ENCODE measurements at regions not wholly inside any gene's neighbourhood (a gene's known extent, or its start where the extent isn't known, plus 50 kb on each side); places are given as distances from the start of the nearest gene placed in this dataset.

DNA sequence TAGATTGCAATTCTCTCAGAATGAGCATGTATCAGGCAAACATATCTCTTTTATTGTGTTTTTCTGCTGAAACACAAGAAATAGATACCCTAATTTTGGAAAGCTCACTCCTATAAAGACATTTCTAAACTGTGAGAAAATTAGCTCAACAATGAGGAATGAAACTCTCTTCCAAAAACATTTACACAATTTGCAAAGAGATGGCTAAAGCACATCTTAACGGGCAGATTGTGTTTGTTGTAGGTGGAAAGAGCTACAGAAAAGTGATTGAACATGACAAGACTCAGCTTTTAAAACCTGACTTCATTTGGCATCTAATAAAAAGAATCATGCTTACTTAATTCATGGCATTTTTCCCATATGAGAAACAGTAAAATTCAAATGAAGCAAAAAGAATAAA is 175.0 kb upstream of the SLC39A10 start:
- Histone ChIP-seq H3K36me3 (ENCODE audit: control insufficient read depth in 1 of 2, insufficient read depth in 2 of 2, low read length in 2 of 2) (no peaks in the 10 kb centered on the region), H3K4me2 (ENCODE audit: low read length) (no peak overlapping the region), H3K4me3 (replicated peaks in 1 of 2; ENCODE audit: low read depth in 1 of 2, low read length in 2 of 2) (no peak overlapping the region), H2AFZ (ENCODE audit: low read depth, low read length, poor library complexity, severe bottlenecking) (no peak overlapping the region), H3K9ac (ENCODE audit: low read length) (no peak overlapping the region), H3K27ac (ENCODE audit: low read depth, low read length) (no peak overlapping the region), H3K9me2 (ENCODE audit: insufficient read depth) (no peaks in the 10 kb centered on the region), H3K27me3 (ENCODE audit: insufficient read depth, low read length) (no peaks in the 10 kb centered on the region), H4K20me1 (ENCODE audit: insufficient read depth) (no peaks in the 10 kb centered on the region), H3K4me1 (ENCODE audit: control insufficient read depth in 1 of 2, insufficient read depth in 2 of 2, low read length in 2 of 2) (peaks cover 5 to 8% of the 10 kb centered on the region in 2 experiments; a peak in 3 of 4 replicates), H3K9me3 (ENCODE audit: control insufficient read depth in 1 of 2, insufficient read depth in 1 of 2, low read depth in 1 of 2, low read length in 2 of 2) (no peaks in the 10 kb centered on the region), H3K79me2 (ENCODE audit: insufficient read depth, low read length) (no peaks in the 10 kb centered on the region)
- POLR2A ChIA-PET, result no interaction called here
- intact Hi-C loops (cut with micrococcal nuclease), result no loop called here
- TF ChIP-seq FOSL1 (IDR thresholded peaks at IDR 0.05; ENCODE audit: low read depth), result no peak
- TF ChIP-seq MAX (IDR thresholded peaks at IDR 0.05), result no peak
- TF ChIP-seq JUND (IDR thresholded peaks at IDR 0.05), result no peak
- no peak for TF ChIP-seq EZH2phosphoT487 (IDR thresholded peaks at IDR 0.05; ENCODE audit: borderline replicate concordance)
- TF ChIP-seq CBX3 (IDR thresholded peaks at IDR 0.05; ENCODE audit: low read depth), result no peak
- TF ChIP-seq POLR2A (IDR thresholded peaks at IDR 0.05; ENCODE audit: borderline replicate concordance, extremely low read depth, insufficient read depth, insufficient read length), result no peak
- TF ChIP-seq ZBTB33 (IDR thresholded peaks at IDR 0.05; ENCODE audit: extremely low read depth, insufficient replicate concordance, low read length), result no peak
- no peak for TF ChIP-seq SP1 (IDR thresholded peaks at IDR 0.05; ENCODE audit: low read depth)
- TF ChIP-seq EGR1 (IDR thresholded peaks at IDR 0.05; ENCODE audit: low read depth), result no peak
- TF ChIP-seq CEBPB (IDR thresholded peaks at IDR 0.05; ENCODE audit: low read depth), result no peak
- TF ChIP-seq ELF1 (IDR thresholded peaks at IDR 0.05; ENCODE audit: borderline replicate concordance, low read depth), result no peak
- no peak for TF ChIP-seq YY1 (IDR thresholded peaks at IDR 0.05; ENCODE audit: extremely low read depth, insufficient replicate concordance, low read depth, low read length)
- no peak for TF ChIP-seq EZH2 (IDR thresholded peaks at IDR 0.05)
- no peak for TF ChIP-seq SIN3A (IDR thresholded peaks at IDR 0.05; ENCODE audit: low read depth)
- TF ChIP-seq ZFX (IDR thresholded peaks at IDR 0.05), result no peak
- TF ChIP-seq, protein P1, sequence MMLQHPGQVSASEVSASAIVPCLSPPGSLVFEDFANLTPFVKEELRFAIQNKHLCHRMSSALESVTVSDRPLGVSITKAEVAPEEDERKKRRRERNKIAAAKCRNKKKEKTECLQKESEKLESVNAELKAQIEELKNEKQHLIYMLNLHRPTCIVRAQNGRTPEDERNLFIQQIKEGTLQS (IDR thresholded peaks at IDR 0.05), result no peak
- DNase-seq (ENCODE audit: low read depth, low spot score) (no peak), ATAC-seq (no peak)
- RAD21 ChIA-PET (ENCODE audit: low non-redundant PET in 1 of 2, low total read pairs in 2 of 2, uncharacterized antibody in 2 of 2, unreplicated experiment in 2 of 2), result no interaction called here
- CTCF ChIA-PET, result interaction anchor here (2.4 kb wide), 1 partner anchor 16 kb away, joined by 7 read pairs; no protein-coding TSS in a partner anchor
- BruUV-seq (replicated peaks), result no TSS peak

Data from HCT116 (cell line).